PC-9 (cell line): ENCODE measurements at regions not wholly inside any gene's neighbourhood (a gene's known extent, or its start where the extent isn't known, plus 50 kb on each side); places are given as distances from the start of the nearest gene placed in this dataset.

Source experiments
- CTCF ChIP-seq: fragments of 200-600 bp; sonication (generic); conservative IDR thresholded peaks from 2 replicates; pipeline ENCODE4 v1.6.1; 2017; ENCODE audit warnings: mixed run types, antibody characterized with exemption, mild to moderate bottlenecking, moderate library complexity
- EZH2 ChIP-seq: fragments of 200-600 bp; sonication (generic); IDR thresholded peaks from 2 replicates; pipeline ENCODE4 v1.8.0; 2017; ENCODE audit warnings: antibody characterized with exemption, low read depth

- no peak for TF ChIP-seq CTCF
- no peak for TF ChIP-seq EZH2
These were observed 77.0 kb upstream of the DTNBP1 start for GRCh38 chr6:15739867-15740266.
